ENCODE measurements at regions not wholly inside any gene's neighbourhood (a gene's known extent, or its start where the extent isn't known, plus 50 kb on each side); places are given as distances from the start of the nearest gene placed in this dataset.
"Not testable (repeated sequence)": the region's sequence is repeated elsewhere in the genome, so short reads cannot be mapped to it uniquely, and the experiment has no call there.

DNA sequence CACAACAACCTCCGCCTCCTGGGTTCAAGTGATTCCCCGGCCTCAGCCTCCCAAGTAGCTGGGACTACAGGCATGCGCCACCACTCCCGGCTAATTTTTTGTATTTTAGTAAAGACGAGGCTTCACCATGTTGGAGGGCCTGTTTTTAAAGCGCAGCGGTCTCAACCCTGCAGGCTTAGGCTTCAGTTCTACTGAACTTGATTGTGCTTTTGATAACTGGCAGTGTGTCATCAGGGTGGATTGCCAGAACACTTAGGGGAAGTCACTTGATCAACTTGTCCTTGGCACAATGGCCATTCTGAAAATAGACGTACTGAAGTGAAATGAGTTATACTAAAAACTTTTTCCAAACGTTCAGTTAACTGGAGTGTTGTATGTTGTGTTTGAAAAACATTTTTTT, 472.2 kb downstream of the KLF5 start:
- TF ChIP-seq, protein P1, sequence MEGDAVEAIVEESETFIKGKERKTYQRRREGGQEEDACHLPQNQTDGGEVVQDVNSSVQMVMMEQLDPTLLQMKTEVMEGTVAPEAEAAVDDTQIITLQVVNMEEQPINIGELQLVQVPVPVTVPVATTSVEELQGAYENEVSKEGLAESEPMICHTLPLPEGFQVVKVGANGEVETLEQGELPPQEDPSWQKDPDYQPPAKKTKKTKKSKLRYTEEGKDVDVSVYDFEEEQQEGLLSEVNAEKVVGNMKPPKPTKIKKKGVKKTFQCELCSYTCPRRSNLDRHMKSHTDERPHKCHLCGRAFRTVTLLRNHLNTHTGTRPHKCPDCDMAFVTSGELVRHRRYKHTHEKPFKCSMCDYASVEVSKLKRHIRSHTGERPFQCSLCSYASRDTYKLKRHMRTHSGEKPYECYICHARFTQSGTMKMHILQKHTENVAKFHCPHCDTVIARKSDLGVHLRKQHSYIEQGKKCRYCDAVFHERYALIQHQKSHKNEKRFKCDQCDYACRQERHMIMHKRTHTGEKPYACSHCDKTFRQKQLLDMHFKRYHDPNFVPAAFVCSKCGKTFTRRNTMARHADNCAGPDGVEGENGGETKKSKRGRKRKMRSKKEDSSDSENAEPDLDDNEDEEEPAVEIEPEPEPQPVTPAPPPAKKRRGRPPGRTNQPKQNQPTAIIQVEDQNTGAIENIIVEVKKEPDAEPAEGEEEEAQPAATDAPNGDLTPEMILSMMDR (IDR thresholded peaks at IDR 0.05; ENCODE audit: borderline replicate concordance, insufficient read depth, low read depth, low read length) = no peak

DNA sequence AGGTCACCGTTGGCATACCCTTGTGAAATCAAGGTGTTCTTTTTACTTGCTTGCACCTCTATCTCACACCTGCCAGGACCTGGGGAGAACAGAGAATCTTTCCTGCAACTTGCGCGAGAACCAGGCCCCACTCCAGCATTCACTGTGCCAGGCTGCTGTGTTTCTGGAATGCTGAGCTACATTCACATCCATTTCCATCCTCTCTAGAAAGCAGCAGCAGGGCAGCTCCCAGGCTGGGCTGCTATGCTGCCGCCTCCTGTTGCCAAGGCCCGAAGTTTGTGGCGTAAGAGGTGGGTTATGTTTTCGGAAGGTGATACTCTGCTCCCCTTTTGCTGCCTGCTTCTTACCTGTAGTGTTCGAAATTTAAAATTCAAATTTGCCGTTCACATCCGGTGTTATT, 464.1 kb downstream of the KLF5 start:
- TF ChIP-seq, protein P1 (IDR thresholded peaks at IDR 0.05; ENCODE audit: borderline replicate concordance, insufficient read depth, low read depth, low read length) = no peak
- no peak overlapping the region for H3K4me3 ChIP-seq (ENCODE audit: low read depth, low read length)

More for the DNA sequence above, 472.2 kb downstream of the KLF5 start:
- H3K4me3 ChIP-seq (ENCODE audit: low read depth, low read length) = no peak overlapping the region

DNA sequence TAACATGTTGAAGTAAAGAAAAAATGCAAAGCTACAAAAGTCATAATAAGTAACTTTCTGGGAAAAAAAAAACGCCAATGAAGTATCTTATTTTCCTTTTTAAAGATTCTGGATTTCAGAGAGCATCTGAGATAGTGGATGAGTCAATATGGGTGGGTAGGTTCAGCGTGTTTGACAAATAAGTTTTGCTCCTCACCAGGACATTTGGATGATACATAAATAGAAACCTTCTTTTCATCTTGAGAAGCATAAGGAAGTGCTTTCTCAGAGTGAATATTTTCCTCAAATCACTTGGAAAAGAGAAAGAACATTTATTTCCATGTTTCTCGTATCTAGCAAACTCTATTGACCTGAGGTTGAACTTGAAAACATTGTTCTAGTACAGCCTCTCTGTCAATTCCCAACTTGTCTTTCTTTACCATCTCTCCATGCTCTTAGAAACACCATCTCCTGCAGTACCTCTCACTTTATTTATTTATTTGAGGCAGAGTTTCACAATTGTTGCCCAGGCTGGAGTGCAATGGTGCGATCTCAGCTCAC, 463.2 kb downstream of the KLF5 start:
- H3K4me3 ChIP-seq (ENCODE audit: low read depth, low read length) = no peak overlapping the region
- TF ChIP-seq, protein P1 (IDR thresholded peaks at IDR 0.05; ENCODE audit: borderline replicate concordance, insufficient read depth, low read depth, low read length) = no peak

DNA sequence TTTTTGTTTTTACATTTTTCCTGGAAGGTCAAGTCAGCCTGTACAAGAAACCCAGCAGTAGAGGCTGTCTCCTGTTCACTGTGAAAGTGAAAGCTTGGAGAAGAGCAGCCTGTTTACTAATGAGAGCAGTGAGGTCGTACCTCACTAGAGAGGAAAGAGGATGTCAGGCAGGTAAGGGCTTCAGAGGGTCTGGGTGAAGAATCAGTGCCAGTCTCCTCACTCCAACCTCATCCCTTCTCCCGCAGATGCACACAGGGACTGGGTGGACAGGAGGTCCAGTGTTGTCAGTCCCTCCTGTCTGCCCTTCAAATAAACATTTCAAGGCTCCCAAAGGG, 462.5 kb downstream of the KLF5 start:
- TF ChIP-seq, protein P1 (IDR thresholded peaks at IDR 0.05; ENCODE audit: borderline replicate concordance, insufficient read depth, low read depth, low read length) = no peak
- H3K4me3 ChIP-seq (ENCODE audit: low read depth, low read length) = no peak overlapping the region

DNA sequence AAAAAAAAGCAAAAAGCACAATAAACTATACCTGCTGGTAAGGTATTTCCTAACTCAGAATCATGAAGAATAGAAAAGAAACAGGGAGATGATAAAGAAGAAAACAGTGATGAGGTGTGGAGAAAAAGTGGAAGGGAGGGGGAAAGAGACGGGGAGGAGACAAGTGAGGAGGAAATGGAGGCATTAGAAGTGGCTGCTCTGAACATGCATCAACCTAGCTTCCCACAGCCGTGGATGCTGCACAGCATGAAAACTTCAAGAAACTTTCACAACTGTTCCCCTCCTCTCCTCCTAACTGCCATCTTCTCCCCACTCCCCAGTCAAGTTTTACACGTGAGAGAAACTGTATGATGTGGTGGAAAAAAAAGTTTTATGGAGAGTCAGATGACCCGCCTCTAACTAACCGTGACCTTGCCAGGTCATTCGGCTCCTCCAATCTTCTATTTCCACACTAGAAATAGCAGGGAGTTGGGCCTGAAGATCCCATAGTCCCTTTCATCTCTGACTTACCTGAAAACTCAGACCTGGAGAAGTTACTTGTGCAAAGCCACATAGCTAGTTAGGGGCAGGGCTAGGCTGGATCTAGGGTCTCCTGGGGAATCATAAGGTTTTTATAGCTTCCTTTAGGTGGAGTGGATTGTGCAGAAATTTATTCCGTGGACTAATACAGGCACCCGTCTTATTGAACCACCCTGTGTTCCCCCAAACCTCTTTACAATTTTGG, 461.9 kb downstream of the KLF5 start:
- H3K4me3 ChIP-seq (ENCODE audit: low read depth, low read length) = no peak overlapping the region
- TF ChIP-seq, protein P1 (IDR thresholded peaks at IDR 0.05; ENCODE audit: borderline replicate concordance, insufficient read depth, low read depth, low read length) = no peak

DNA sequence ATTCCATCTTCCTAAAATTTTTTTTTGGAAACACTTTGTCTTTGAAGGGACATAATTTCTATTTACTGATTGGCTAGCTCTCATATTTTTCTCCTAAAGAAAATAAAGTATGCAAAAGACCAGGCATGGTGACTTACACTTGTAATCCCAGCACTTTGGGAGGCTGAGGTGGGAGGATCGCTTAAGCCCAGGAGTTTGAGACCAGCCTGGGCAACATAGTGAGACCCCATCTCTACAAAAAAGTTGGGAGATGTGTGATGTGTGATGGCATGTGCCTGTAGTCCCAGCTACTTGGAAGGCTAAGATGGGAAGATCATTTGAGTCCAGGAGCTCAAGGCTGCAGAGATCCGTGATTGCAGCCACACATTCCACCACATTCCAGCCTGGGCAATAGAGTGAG, 461.3 kb downstream of the KLF5 start:
- not testable (repeated sequence) for H3K4me3 ChIP-seq (ENCODE audit: low read depth, low read length)

DNA sequence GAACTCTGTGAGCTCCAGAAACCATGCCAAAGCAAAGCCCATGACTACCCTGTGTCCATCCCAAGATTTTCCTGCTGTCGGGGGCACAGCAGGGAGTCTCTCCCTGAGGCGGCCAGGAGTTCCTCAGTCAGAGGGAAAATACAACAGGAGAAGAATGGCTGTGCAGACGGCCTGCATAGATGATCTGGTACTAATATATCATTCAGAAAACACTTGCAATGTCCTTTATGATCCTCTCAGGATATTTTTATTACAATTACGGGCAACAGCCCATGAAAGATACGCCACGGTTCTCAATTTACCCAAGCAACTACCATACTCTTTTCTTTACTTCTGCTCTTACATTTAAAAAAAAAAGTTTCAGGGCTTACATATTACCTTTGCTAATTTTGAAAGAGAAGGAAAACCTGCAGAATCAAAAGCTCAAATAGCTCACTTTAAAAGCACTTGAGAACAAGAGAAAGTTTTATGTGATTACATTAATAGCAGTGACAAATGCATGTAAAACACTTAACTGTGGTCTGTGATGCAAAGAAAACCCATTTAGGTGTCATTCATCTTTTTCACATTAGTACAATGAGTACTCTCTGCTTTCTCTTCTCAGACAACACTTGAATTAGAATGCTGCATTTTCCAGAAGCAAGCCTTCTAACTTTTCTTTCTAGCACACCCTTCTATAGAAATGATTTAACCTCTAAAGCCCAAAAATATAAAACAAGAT, 460.8 kb downstream of the KLF5 start:
- TF ChIP-seq, protein P1 (IDR thresholded peaks at IDR 0.05; ENCODE audit: borderline replicate concordance, insufficient read depth, low read depth, low read length) = no peak
- H3K4me3 ChIP-seq (ENCODE audit: low read depth, low read length) = no peak overlapping the region

Measured in GM12875 (cell line).